CD4-positive, alpha-beta T cell (primary cell): ENCODE measurements at regions not wholly inside any gene's neighbourhood (a gene's known extent, or its start where the extent isn't known, plus 50 kb on each side); places are given as distances from the start of the nearest gene placed in this dataset.
"Not testable (repeated sequence)": the region's sequence is repeated elsewhere in the genome, so short reads cannot be mapped to it uniquely, and the experiment has no call there.

Experiments used
- ATAC-seq: fragments of 200-7000 bp; cut with Tn5 transposase; one replicate; pipeline ENCODE4 v1.10.0; 2022; ENCODE audit warnings: mild to moderate bottlenecking; ENCODE audit not compliant: poor library complexity
- CTCF ChIA-PET: fragments of 350-600 bp; sonication (Branson Sonifier 250); formaldehyde crosslinking; loops from one replicate; lab custom pipeline; 2021; ENCODE audit warnings: antibody characterized with exemption, inconsistent platforms; lab: Charles Lee
- POLR2A ChIA-PET: fragments of 350-600 bp; sonication (Branson Sonifier 250); formaldehyde crosslinking; loops from one replicate; lab custom pipeline; 2021; ENCODE audit warnings: antibody characterized with exemption, inconsistent platforms; lab: Charles Lee
- DNase-seq, 14 experiments: peaks; one replicate each; pipeline ENCODE4 v3.0.0-alpha.2; 2013 to 2020; ENCODE audit warnings: mixed read lengths in 2 of 14
- H3K27ac ChIP-seq, 2 donors: one replicate each; pipeline versions ENCODE4 v1.5.1 to v1.7.0; 2013; ENCODE audit warnings: low read length in 2 of 2, low read depth in 1 of 2, mild to moderate bottlenecking in 1 of 2
- H3K27me3 ChIP-seq, 2 experiments: 1 replicate in 1 of 2; 2 replicates in 1 of 2; pipeline versions ENCODE4 v1.6.1 to v1.7.0; 2013; ENCODE audit warnings: low read length in 2 of 2, control low read depth in 1 of 2, mild to moderate bottlenecking in 1 of 2, moderate library complexity in 1 of 2; ENCODE audit not compliant: insufficient read depth in 2 of 2, control insufficient read depth in 1 of 2
- H3K36me3 ChIP-seq: one replicate; pipeline ENCODE4 v1.6.1; 2013; ENCODE audit warnings: low read length, control low read depth; ENCODE audit not compliant: insufficient read depth
- H3K4me1 ChIP-seq: one replicate; pipeline ENCODE4 v1.6.1; 2013; ENCODE audit warnings: low read length, control low read depth; ENCODE audit not compliant: insufficient read depth
- H3K4me3 ChIP-seq: one replicate; pipeline ENCODE4 v1.5.1; 2013; ENCODE audit warnings: mild to moderate bottlenecking, low read length, moderate library complexity
- H3K9me3 ChIP-seq, 2 experiments: 1 replicate in 1 of 2; 2 replicates in 1 of 2; pipeline versions ENCODE4 v1.6.1 to v1.7.0; 2013; ENCODE audit warnings: low read length in 2 of 2, mild to moderate bottlenecking in 2 of 2, control low read depth in 1 of 2, moderate library complexity in 1 of 2; ENCODE audit not compliant: control insufficient read depth in 1 of 2, insufficient read depth in 1 of 2
- H3K27ac Mint-ChIP-seq: one replicate; pipeline ENCODE4 v1.8.0; 2020; ENCODE audit warnings: mixed read lengths
- H3K27me3 Mint-ChIP-seq: one replicate; pipeline ENCODE4 v1.8.0; 2021; ENCODE audit warnings: mixed read lengths
- H3K36me3 Mint-ChIP-seq: one replicate; pipeline ENCODE4 v1.8.0; 2021; ENCODE audit warnings: low read depth, mixed read lengths
- H3K4me1 Mint-ChIP-seq: one replicate; pipeline ENCODE4 v1.8.0; 2021; ENCODE audit warnings: low read depth, mixed read lengths
- H3K4me3 Mint-ChIP-seq: one replicate; pipeline ENCODE4 v1.8.0; 2020; ENCODE audit warnings: mild to moderate bottlenecking, mixed read lengths
- H3K9me3 Mint-ChIP-seq: one replicate; pipeline ENCODE4 v1.8.0; 2020; ENCODE audit warnings: mixed read lengths
- CTCF ChIP-seq: fragments of 200-600 bp; IDR thresholded peaks from one replicate; pipeline ENCODE4 v1.8.0; 2022; ENCODE audit warnings: antibody characterized with exemption, mild to moderate bottlenecking
- intact Hi-C, 2 experiments: fragments of 100-400 bp; cut with DNase I in 1 of 2; cut with micrococcal nuclease in 1 of 2; formaldehyde crosslinking; loops; one replicate each; pipeline versions ENCODE4 v1.15.1 to v1.9.0; 2023 to 2025; cut with DNase I, micrococcal nuclease

- no peaks in the 10 kb centered on the region for H3K27me3 ChIP-seq
- H3K36me3 Mint-ChIP-seq, result no peaks in the 10 kb centered on the region
- ChIA-PET POLR2A (no interaction called here), CTCF (no interaction called here)
- no peak for DNase-seq
- H3K4me3 ChIP-seq, result no peak overlapping the region
- H3K9me3 ChIP-seq, result peaks cover 0 to 8% of the 10 kb centered on the region in 2 experiments
- no peak overlapping the region for H3K27ac Mint-ChIP-seq
- H3K4me1 ChIP-seq, result no peaks in the 10 kb centered on the region
- H3K27me3 Mint-ChIP-seq, result no peaks in the 10 kb centered on the region
- H3K4me3 Mint-ChIP-seq, result no peak overlapping the region
- peaks cover 12% of the 10 kb centered on the region for H3K9me3 Mint-ChIP-seq
- H3K36me3 ChIP-seq, result no peaks in the 10 kb centered on the region
- no peak for ATAC-seq
- TF ChIP-seq CTCF, result no peak
- no peak overlapping the region for H3K27ac ChIP-seq
- H3K4me1 Mint-ChIP-seq, result no peaks in the 10 kb centered on the region
- intact Hi-C loops, result no loop called here
Observed at GRCh38 chr2:139684286-139684860, 904.2 kb upstream of the NXPH2 start.

GRCh38 chr2:139674577-139674976, 894.4 kb upstream of the NXPH2 start:
- Histone ChIP-seq H3K27ac (no peak overlapping the region), H3K36me3 (no peaks in the 10 kb centered on the region), H3K4me3 (no peak overlapping the region), H3K4me1 (no peaks in the 10 kb centered on the region), H3K27me3 (no peaks in the 10 kb centered on the region), H3K9me3 (peaks cover 0 to 4% of the 10 kb centered on the region in 2 experiments)
- no peak for DNase-seq
- ChIA-PET CTCF (no interaction called here), POLR2A (no interaction called here)
- intact Hi-C loops, result no loop called here
- no peak for ATAC-seq
- H3K36me3 Mint-ChIP-seq, result no peaks in the 10 kb centered on the region
- no peak for TF ChIP-seq CTCF
- H3K27me3 Mint-ChIP-seq, result no peaks in the 10 kb centered on the region
- no peaks in the 10 kb centered on the region for H3K4me1 Mint-ChIP-seq
- H3K4me3 Mint-ChIP-seq, result no peak overlapping the region
- H3K27ac Mint-ChIP-seq, result no peak overlapping the region
- H3K9me3 Mint-ChIP-seq, result peaks cover 8% of the 10 kb centered on the region

GRCh38 chr2:139673447-139673846, 893.3 kb upstream of the NXPH2 start:
- H3K4me3 ChIP-seq, H3K9me3 ChIP-seq, intact Hi-C loops, H3K4me3 Mint-ChIP-seq, H3K27ac Mint-ChIP-seq, CTCF ChIA-PET, H3K27ac ChIP-seq, H3K4me1 Mint-ChIP-seq, H3K27me3 ChIP-seq, ATAC-seq, H3K4me1 ChIP-seq, H3K36me3 ChIP-seq, H3K36me3 Mint-ChIP-seq, DNase-seq, H3K9me3 Mint-ChIP-seq, H3K27me3 Mint-ChIP-seq, POLR2A ChIA-PET: not testable (repeated sequence)

GRCh38 chr2:139669675-139670074, 889.5 kb upstream of the NXPH2 start:
- ChIA-PET POLR2A (no interaction called here), CTCF (no interaction called here)
- Mint-ChIP-seq H3K4me1 (no peaks in the 10 kb centered on the region), H3K4me3 (no peak overlapping the region), H3K27ac (no peak overlapping the region), H3K27me3 (no peaks in the 10 kb centered on the region), H3K9me3 (peaks cover 9% of the 10 kb centered on the region), H3K36me3 (no peaks in the 10 kb centered on the region)
- ATAC-seq (no peak), DNase-seq (no peak)
- no peaks in the 10 kb centered on the region for H3K36me3 ChIP-seq
- H3K9me3 ChIP-seq, result peaks cover 0 to 4% of the 10 kb centered on the region in 2 experiments
- no peak overlapping the region for H3K27ac ChIP-seq
- no peaks in the 10 kb centered on the region for H3K4me1 ChIP-seq
- H3K27me3 ChIP-seq, result no peaks in the 10 kb centered on the region
- TF ChIP-seq CTCF, result no peak
- intact Hi-C loops, result no loop called here
- H3K4me3 ChIP-seq, result no peak overlapping the region
